ENCODE measurements at regions not wholly inside any gene's neighbourhood (a gene's known extent, or its start where the extent isn't known, plus 50 kb on each side); places are given as distances from the start of the nearest gene placed in this dataset.

DNA sequence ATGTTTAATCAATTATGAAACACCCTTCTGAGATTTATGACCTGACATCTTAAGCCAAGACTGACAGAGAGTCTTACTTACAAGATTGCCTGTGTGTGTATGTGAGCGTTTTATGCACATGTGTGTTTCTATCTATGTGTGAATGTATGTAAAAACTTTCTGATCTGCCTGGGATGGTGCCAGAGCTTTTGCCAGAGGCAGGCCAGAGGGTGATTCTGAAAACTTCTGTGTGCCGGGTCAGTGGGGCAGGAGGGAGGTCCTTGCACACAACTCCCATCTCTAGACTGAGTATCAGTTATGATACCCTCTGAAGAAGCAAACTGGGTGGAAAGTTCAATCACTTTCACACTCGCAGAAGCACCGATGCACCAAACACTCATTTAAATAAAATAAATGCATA, 335.0 kb upstream of the NT5C1B start:
- Mint-ChIP-seq H3K27me3 (ENCODE audit: low read depth) (no peaks in the 10 kb centered on the region), H3K27ac (no peak overlapping the region), H3K4me3 (no peak overlapping the region), H3K4me1 (ENCODE audit: low read depth) (no peaks in the 10 kb centered on the region), H3K9me3 (peaks cover 0 to 1% of the 10 kb centered on the region in 2 donors), H3K36me3 (ENCODE audit: insufficient read depth in 2 of 2) (peaks cover 0 to 2% of the 10 kb centered on the region in 2 donors)
- ATAC-seq (replicated peaks in 1 of 2) (no peak), DNase-seq (no peak)

DNA sequence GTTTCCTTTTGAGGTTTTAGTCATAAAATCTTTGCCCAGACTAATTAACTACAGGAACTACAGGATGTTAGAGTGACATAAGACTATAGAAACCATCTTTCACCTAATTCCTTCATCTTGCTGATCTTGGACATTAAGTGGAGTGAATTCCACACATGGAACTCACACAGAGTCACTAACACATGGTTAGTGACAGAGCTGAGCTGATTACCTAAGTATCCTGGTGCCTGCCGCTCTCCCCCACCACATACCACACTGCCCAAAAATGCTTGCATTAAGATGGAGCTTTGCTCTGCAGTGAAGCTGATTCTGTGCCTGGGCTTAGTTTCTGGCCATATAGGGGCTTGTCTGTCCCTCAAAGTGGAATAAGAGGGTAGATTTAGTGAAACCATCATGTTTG, 332.9 kb upstream of the NT5C1B start:
- no peak overlapping the region for H3K27ac Mint-ChIP-seq
- H3K27me3 Mint-ChIP-seq (ENCODE audit: low read depth) = no peaks in the 10 kb centered on the region
- peaks cover 0 to 1% of the 10 kb centered on the region in 2 donors for H3K9me3 Mint-ChIP-seq
- ATAC-seq (replicated peaks in 1 of 2) (no peak), DNase-seq (no peak)
- H3K4me3 Mint-ChIP-seq = no peak overlapping the region
- H3K4me1 Mint-ChIP-seq (ENCODE audit: low read depth) = no peaks in the 10 kb centered on the region
- H3K36me3 Mint-ChIP-seq (ENCODE audit: insufficient read depth in 2 of 2) = peaks cover 0 to 2% of the 10 kb centered on the region in 2 donors

DNA sequence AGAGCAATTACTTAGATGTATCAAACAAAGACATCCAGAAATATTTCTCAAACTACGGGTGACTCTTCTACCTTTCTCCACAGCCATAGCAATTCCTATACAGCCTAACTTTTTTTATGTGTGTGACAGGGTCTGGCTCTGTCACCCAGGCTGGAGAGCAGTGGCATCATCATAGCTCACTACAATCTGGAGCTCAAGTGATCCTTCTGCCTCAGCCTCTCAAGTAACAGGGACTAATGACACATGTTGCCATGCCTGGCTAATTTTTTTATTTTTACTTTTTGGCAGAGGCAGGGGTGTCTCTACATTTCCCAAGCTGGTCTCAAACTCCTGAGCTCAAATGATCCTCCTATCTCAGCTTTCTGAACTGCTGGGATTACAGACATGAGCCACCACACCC, 328.9 kb upstream of the NT5C1B start:
- H3K4me3 Mint-ChIP-seq = no peak overlapping the region
- no peaks in the 10 kb centered on the region for H3K27me3 Mint-ChIP-seq (ENCODE audit: low read depth)
- H3K27ac Mint-ChIP-seq = no peak overlapping the region
- H3K9me3 Mint-ChIP-seq = no peaks in the 10 kb centered on the region
- DNase-seq (no peak), ATAC-seq (replicated peaks in 1 of 2) (no peak)
- H3K4me1 Mint-ChIP-seq (ENCODE audit: low read depth) = no peaks in the 10 kb centered on the region
- H3K36me3 Mint-ChIP-seq (ENCODE audit: insufficient read depth in 2 of 2) = no peaks in the 10 kb centered on the region

DNA sequence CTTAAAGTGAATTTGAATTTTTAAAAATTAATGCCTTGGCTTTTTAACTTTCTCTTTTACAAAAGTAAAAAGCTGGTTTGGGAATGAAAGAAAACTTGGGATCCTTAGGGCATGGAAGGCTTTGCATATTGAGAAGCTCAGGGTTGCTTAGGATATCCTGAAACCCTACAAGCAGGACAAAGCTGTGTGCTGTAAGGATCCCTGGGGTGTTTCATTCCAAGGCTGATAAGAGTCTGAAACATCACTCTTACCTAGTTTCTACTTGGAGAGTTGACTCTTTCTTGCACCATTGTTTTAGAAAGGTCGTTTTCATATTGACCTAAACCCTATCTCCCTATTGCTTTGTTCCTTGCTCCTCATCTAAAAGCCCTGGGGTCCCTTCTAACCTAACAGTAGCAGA, 325.9 kb upstream of the NT5C1B start:
- Mint-ChIP-seq H3K9me3 (peaks cover 0 to 3% of the 10 kb centered on the region in 2 donors), H3K27ac (no peak overlapping the region), H3K27me3 (ENCODE audit: low read depth) (no peaks in the 10 kb centered on the region), H3K36me3 (ENCODE audit: insufficient read depth in 2 of 2) (no peaks in the 10 kb centered on the region), H3K4me1 (ENCODE audit: low read depth) (no peaks in the 10 kb centered on the region), H3K4me3 (no peak overlapping the region)
- ATAC-seq (replicated peaks in 1 of 2) = no peak
- no peak for DNase-seq

DNA sequence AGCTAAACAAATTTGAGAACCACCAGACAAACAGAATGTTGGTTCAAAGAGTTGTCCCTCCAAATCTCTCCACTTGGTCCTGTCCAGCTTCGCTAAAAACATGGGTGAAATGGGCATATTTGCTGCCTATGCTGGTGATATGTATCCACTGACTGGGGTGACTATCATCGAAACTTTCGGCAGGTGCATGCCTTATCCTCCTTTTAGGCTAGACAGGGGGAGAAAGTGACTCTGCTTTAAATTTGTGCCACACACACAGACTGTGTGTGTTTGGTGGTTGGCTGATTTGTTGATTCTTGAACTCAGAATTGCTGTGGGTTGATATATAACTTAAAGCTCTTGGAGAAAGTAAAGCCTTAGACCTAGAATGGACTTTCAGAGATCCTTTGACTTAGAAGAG, 324.1 kb upstream of the NT5C1B start:
- Mint-ChIP-seq H3K36me3 (ENCODE audit: insufficient read depth in 2 of 2) (no peaks in the 10 kb centered on the region), H3K27ac (no peak overlapping the region), H3K4me3 (no peak overlapping the region), H3K4me1 (ENCODE audit: low read depth) (no peaks in the 10 kb centered on the region), H3K27me3 (ENCODE audit: low read depth) (no peaks in the 10 kb centered on the region), H3K9me3 (peaks cover 0 to 3% of the 10 kb centered on the region in 2 donors)
- no peak for DNase-seq
- ATAC-seq (replicated peaks in 1 of 2) = no peak

DNA sequence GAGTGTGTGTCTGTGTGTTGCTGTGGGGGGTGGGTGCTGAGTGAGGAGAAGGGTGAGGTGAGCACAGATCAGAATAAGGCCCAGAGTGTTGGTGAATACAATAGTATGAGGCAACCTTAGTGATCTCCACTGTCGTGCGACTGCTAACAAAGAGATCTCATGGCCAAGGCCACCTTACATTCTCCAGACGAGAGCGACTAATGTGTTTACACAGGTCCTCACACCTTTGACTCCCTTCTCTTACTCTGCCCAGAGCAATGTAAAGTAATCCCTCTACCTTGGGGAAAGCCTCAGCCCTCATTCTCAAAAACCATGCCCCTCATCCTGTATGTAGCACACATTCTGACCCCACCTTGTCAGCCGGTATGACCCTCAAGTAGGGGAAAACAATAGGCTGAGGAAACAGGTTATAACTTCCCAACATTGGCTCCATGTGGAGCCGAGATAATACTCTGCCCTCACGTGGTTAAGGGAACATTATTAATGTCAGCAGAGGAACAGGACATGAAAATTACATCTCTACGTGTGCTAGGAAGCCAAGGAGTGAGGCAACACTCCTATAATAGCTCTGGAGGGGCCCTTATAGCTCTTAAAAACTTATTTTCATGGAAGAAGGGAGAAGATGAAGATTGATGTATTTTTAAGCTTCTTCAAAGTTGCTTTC, 323.0 kb upstream of the NT5C1B start:
- no peaks in the 10 kb centered on the region for H3K4me1 Mint-ChIP-seq (ENCODE audit: low read depth)
- H3K9me3 Mint-ChIP-seq = peaks cover 0 to 3% of the 10 kb centered on the region in 2 donors
- no peaks in the 10 kb centered on the region for H3K36me3 Mint-ChIP-seq (ENCODE audit: insufficient read depth in 2 of 2)
- ATAC-seq (replicated peaks in 1 of 2) (no peak), DNase-seq (no peak)
- no peaks in the 10 kb centered on the region for H3K27me3 Mint-ChIP-seq (ENCODE audit: low read depth)
- H3K4me3 Mint-ChIP-seq = no peak overlapping the region
- no peak overlapping the region for H3K27ac Mint-ChIP-seq

DNA sequence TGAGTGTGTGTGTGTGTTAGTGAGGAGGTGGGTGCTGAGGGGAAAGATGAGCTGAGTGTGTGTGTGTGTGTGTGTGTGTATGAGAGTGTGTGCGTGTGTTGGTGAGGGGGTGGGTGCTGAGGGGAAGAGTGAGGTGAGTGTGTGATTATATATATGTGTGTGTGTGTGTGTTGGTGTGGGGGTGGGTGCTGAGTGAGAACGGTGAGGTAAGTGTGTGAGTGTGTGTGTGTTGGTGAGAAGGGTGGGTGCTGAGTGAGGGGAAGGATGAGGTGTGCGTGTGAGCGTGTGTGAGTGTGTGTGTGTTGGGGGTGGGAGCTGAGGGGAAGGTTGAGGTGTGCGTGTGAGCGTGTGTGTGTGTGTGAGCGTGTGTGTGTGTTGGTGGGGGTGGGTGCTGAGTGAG, 322.0 kb upstream of the NT5C1B start:
- Mint-ChIP-seq H3K27me3 (ENCODE audit: low read depth) (no peaks in the 10 kb centered on the region), H3K4me3 (no peak overlapping the region), H3K9me3 (peaks cover 3% of the 10 kb centered on the region in 2 donors), H3K27ac (no peak overlapping the region), H3K4me1 (ENCODE audit: low read depth) (no peaks in the 10 kb centered on the region), H3K36me3 (ENCODE audit: insufficient read depth in 2 of 2) (peaks cover 0 to 2% of the 10 kb centered on the region in 2 donors)
- no peak for ATAC-seq (replicated peaks in 1 of 2)
- DNase-seq = no peak

DNA sequence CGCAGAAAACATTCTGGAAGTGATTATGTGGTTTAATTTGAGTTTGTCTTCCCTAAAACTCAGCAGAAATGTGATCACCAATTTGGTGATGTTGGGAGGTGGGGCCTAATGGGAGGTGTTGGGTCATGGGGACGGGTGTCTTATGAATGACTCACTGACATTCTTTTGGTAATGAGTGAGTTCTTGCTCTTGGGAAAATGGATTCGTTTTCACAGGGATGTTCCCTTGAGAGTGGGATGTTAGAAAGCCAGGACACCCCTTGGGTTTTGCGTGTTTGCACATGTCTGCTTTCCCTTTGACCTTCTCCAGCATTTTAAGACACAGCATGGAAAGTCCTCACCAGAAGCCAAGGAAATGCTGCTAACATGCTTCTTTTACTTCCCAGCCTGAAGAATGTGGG, 321.5 kb upstream of the NT5C1B start:
- Mint-ChIP-seq H3K27me3 (ENCODE audit: low read depth) (no peaks in the 10 kb centered on the region), H3K27ac (no peak overlapping the region), H3K36me3 (ENCODE audit: insufficient read depth in 2 of 2) (peaks cover 0 to 2% of the 10 kb centered on the region in 2 donors), H3K4me3 (no peak overlapping the region), H3K4me1 (ENCODE audit: low read depth) (no peaks in the 10 kb centered on the region), H3K9me3 (peaks cover 3% of the 10 kb centered on the region in 2 donors)
- DNase-seq (no peak), ATAC-seq (replicated peaks in 1 of 2) (no peak)

DNA sequence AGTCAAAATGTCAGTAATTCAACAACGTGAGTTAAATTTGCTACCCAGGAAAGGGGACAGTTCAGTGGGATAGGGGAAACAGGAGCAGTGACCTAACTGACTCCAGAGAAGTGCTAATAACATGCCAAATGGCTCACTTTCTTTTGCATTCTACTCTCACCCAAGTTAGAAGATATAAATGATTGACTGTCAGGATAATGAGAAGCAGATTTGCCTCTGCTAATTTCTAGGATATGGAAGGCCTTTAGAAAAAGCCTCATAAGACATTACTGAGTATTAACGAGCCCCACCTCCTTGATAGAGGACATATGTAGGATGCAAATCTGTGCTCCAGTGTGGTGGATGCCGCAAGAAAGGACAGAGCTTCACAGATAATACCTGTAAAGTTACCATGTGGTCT, 318.6 kb upstream of the NT5C1B start:
- H3K9me3 Mint-ChIP-seq = peaks cover 3 to 4% of the 10 kb centered on the region in 2 donors
- H3K27me3 Mint-ChIP-seq (ENCODE audit: low read depth) = no peaks in the 10 kb centered on the region
- H3K4me1 Mint-ChIP-seq (ENCODE audit: low read depth) = no peaks in the 10 kb centered on the region
- DNase-seq = no peak
- H3K36me3 Mint-ChIP-seq (ENCODE audit: insufficient read depth in 2 of 2) = peaks cover 0 to 2% of the 10 kb centered on the region in 2 donors
- no peak overlapping the region for H3K4me3 Mint-ChIP-seq
- no peak for ATAC-seq (replicated peaks in 1 of 2)
- H3K27ac Mint-ChIP-seq = no peak overlapping the region

DNA sequence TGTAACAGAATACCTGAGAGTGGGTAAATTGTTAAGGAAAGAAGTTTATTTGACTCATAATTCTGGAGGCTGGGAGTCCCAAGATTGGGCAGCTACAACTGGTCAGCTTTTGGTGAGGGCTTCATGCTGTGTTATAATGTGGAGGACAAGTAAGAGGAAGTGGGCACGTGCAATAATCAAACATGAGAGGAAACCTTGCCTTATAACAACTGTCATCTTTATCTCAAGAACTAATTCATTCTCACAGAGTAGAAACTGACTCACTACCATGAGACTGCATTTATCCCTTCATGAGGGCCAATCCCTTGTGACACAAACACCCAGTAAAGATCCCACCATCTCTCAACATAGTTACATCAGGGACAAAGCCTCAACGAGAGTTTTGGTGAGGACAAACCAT, 318.1 kb upstream of the NT5C1B start:
- H3K4me1 Mint-ChIP-seq (ENCODE audit: low read depth) = no peaks in the 10 kb centered on the region
- H3K27me3 Mint-ChIP-seq (ENCODE audit: low read depth) = no peaks in the 10 kb centered on the region
- DNase-seq = no peak
- H3K36me3 Mint-ChIP-seq (ENCODE audit: insufficient read depth in 2 of 2) = peaks cover 0 to 2% of the 10 kb centered on the region in 2 donors
- H3K27ac Mint-ChIP-seq = no peak overlapping the region
- peaks cover 3 to 4% of the 10 kb centered on the region in 2 donors for H3K9me3 Mint-ChIP-seq
- H3K4me3 Mint-ChIP-seq = no peak overlapping the region
- ATAC-seq (replicated peaks in 1 of 2) = no peak

DNA sequence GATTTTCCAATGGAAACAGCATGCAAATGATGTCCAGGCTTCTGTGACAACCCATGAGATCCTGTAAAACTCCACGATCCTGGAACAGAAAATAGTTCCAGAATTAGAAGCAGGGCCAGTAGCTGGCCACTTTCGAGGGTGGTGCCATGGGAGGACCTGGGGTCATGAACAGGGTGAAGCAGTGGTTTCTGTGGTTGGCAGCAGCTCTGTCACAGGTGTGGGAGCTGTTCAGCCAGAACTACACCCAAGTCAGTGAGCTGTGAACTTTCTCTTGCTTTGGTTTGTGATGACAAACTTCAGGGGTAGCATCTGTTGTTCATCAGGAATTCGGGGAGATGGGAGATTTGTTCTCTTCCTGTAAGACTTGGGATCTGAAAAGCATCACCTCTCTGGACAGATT, 314.4 kb upstream of the NT5C1B start:
- Mint-ChIP-seq H3K36me3 (ENCODE audit: insufficient read depth in 2 of 2) (peaks cover 0 to 2% of the 10 kb centered on the region in 2 donors), H3K27me3 (ENCODE audit: low read depth) (no peaks in the 10 kb centered on the region), H3K4me1 (ENCODE audit: low read depth) (no peaks in the 10 kb centered on the region), H3K9me3 (peaks cover 0 to 4% of the 10 kb centered on the region in 2 donors), H3K27ac (no peak overlapping the region), H3K4me3 (no peak overlapping the region)
- ATAC-seq (replicated peaks in 1 of 2) = no peak
- no peak for DNase-seq

DNA sequence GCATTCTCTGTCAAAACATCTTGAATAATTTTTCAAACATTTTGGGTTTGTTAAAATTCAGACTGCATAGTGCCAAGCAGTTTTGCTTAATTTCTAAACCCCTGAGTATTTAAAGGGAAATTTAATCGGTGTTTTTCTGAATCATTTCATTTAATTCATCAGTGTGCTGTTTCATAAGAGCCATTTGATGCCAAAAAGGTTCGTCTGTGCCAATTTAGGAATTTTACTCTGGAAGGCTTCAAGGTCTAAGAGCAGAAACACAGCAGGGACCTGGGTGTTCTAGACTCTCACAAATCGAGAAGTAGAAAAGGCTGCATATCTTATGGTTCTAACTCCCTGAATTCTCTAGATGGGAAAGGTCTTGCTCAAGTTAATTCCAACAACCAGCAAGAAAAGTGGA, 311.9 kb upstream of the NT5C1B start:
- no peaks in the 10 kb centered on the region for H3K27me3 Mint-ChIP-seq (ENCODE audit: low read depth)
- H3K4me1 Mint-ChIP-seq (ENCODE audit: low read depth) = no peaks in the 10 kb centered on the region
- H3K27ac Mint-ChIP-seq = no peak overlapping the region
- DNase-seq (no peak), ATAC-seq (replicated peaks in 1 of 2) (no peak)
- H3K4me3 Mint-ChIP-seq = no peak overlapping the region
- H3K36me3 Mint-ChIP-seq (ENCODE audit: insufficient read depth in 2 of 2) = no peaks in the 10 kb centered on the region
- peaks cover 0 to 2% of the 10 kb centered on the region in 2 donors for H3K9me3 Mint-ChIP-seq

DNA sequence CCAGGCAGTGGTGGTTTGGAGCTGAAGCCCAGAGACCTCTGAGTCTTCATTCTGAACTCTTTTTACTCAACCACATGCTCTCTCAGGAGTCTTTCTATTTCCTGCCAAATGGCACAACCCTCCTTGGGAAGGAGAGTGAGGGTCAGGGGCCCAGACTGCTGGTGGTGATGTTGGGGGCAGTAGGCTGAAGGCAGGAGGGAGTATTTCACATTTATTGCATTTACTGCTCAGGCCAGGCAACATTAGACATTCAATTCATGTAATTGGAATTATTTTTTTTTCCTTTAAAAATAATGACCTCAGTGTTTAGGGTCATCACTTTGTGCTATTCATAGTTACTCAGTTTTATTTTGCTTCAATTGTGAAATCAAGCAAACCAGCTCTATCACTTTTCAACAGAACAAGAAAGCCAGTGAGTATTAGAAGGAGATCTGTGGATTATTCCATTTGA, 311.3 kb upstream of the NT5C1B start:
- H3K36me3 Mint-ChIP-seq (ENCODE audit: insufficient read depth in 2 of 2) = no peaks in the 10 kb centered on the region
- no peak overlapping the region for H3K4me3 Mint-ChIP-seq
- peaks cover 0 to 2% of the 10 kb centered on the region in 2 donors for H3K9me3 Mint-ChIP-seq
- ATAC-seq (replicated peaks in 1 of 2) (no peak), DNase-seq (no peak)
- H3K4me1 Mint-ChIP-seq (ENCODE audit: low read depth) = no peaks in the 10 kb centered on the region
- H3K27ac Mint-ChIP-seq = no peak overlapping the region
- H3K27me3 Mint-ChIP-seq (ENCODE audit: low read depth) = no peaks in the 10 kb centered on the region

DNA sequence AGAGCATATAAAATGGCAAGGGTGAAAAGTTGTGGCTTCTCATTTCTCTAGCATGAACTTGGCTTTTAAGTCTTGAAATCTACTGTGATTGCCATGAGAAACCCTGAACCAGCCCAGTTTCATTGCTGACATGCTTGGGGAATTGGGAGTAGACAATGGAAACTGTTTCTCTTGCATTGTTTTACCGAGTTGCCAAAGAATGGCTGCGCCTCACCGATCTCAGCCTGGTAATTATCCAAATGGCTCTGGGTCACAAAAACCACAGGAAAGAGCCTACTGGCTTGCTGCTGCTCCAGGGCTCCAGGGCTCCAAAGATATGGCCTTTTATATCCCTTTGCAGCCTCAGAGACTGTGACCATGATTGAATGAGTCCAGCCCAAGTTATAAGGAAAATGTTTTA, 310.4 kb upstream of the NT5C1B start:
- ATAC-seq (replicated peaks in 1 of 2) (no peak), DNase-seq (no peak)
- no peak overlapping the region for H3K27ac Mint-ChIP-seq
- no peaks in the 10 kb centered on the region for H3K27me3 Mint-ChIP-seq (ENCODE audit: low read depth)
- no peak overlapping the region for H3K4me3 Mint-ChIP-seq
- no peaks in the 10 kb centered on the region for H3K4me1 Mint-ChIP-seq (ENCODE audit: low read depth)
- H3K36me3 Mint-ChIP-seq (ENCODE audit: insufficient read depth in 2 of 2) = no peaks in the 10 kb centered on the region
- H3K9me3 Mint-ChIP-seq = peaks cover 0 to 1% of the 10 kb centered on the region in 2 donors

Data from activated T-cell treated with anti-CD3 and anti-CD28 coated beads, Interleukin-2, amount 50 U/mL, for 72 hours (primary cell).